ENCODE measurements at regions not wholly inside any gene's neighbourhood (a gene's known extent, or its start where the extent isn't known, plus 50 kb on each side); places are given as distances from the start of the nearest gene placed in this dataset.

- Histone ChIP-seq H3K27me3 (ENCODE audit: insufficient read depth, low read length) (no peaks in the 10 kb centered on the region), H3K36me3 (ENCODE audit: insufficient read depth, low read length) (no peaks in the 10 kb centered on the region), H3K4me2 (ENCODE audit: low read length) (no peak overlapping the region), H3K4me3 (ENCODE audit: low read depth, low read length, poor library complexity, severe bottlenecking) (no peak overlapping the region), H3K9ac (ENCODE audit: low read length) (no peak overlapping the region), H2AFZ (ENCODE audit: low read length) (no peak overlapping the region), H3K4me1 (ENCODE audit: insufficient read depth, low read length, severe bottlenecking) (no peaks in the 10 kb centered on the region), H3K9me3 (ENCODE audit: low read length) (no peaks in the 10 kb centered on the region), H3F3A (ENCODE audit: insufficient read depth, low read length) (no peaks in the 10 kb centered on the region), H4K20me1 (ENCODE audit: insufficient read depth, low read length) (no peaks in the 10 kb centered on the region), H3K9me2 (ENCODE audit: low read depth, low read length) (no peaks in the 10 kb centered on the region), H3K79me2 (ENCODE audit: insufficient read depth, low read length) (no peaks in the 10 kb centered on the region), H3K27ac (ENCODE audit: low read depth, low read length, poor library complexity, severe bottlenecking) (no peak overlapping the region)
- TF ChIP-seq EZH2 (IDR thresholded peaks at IDR 0.05; ENCODE audit: borderline replicate concordance, low read length) (no peak), CTCF (IDR thresholded peaks at IDR 0.05; ENCODE audit: low read length) (no peak)
These were observed 439.6 kb downstream of the GLRX3 start for GRCh38 chr10:130575756-130576285.

DNA sequence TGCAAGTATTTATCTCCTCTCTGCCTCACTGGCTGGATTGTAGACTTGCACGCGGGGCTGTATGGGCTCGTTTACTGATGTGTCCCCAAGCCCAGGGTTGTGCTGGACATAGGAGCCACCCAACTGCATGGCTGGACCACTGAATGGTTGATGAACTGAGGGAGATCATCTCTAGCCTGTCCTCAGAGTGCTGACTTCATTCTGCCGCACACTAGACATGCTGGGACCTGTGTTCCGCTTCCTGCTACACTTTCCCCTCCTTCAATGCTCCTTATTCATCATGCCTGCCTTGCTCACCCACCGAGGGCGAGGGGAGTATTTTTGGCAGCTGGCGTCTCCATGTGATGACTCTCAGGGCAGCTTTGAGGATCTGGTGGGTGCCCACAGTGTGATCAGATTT is 440.2 kb downstream of the GLRX3 start:
- Histone ChIP-seq H3K9ac (ENCODE audit: low read length) (no peak overlapping the region), H2AFZ (ENCODE audit: low read length) (no peak overlapping the region), H3K4me1 (ENCODE audit: insufficient read depth, low read length, severe bottlenecking) (no peaks in the 10 kb centered on the region), H3K4me3 (ENCODE audit: low read depth, low read length, poor library complexity, severe bottlenecking) (no peak overlapping the region), H3K27me3 (ENCODE audit: insufficient read depth, low read length) (no peaks in the 10 kb centered on the region), H3K9me3 (ENCODE audit: low read length) (no peaks in the 10 kb centered on the region), H4K20me1 (ENCODE audit: insufficient read depth, low read length) (no peaks in the 10 kb centered on the region), H3K27ac (ENCODE audit: low read depth, low read length, poor library complexity, severe bottlenecking) (no peak overlapping the region), H3K4me2 (ENCODE audit: low read length) (no peak overlapping the region), H3K36me3 (ENCODE audit: insufficient read depth, low read length) (no peaks in the 10 kb centered on the region), H3K9me2 (ENCODE audit: low read depth, low read length) (no peaks in the 10 kb centered on the region), H3K79me2 (ENCODE audit: insufficient read depth, low read length) (no peaks in the 10 kb centered on the region), H3F3A (ENCODE audit: insufficient read depth, low read length) (no peaks in the 10 kb centered on the region)
- TF ChIP-seq EZH2 (IDR thresholded peaks at IDR 0.05; ENCODE audit: borderline replicate concordance, low read length), result no peak
- TF ChIP-seq CTCF (IDR thresholded peaks at IDR 0.05; ENCODE audit: low read length), result no peak

GRCh38 chr10:130577039-130577438 is 440.8 kb downstream of the GLRX3 start:
- Histone ChIP-seq H3K4me2 (ENCODE audit: low read length) (no peak overlapping the region), H4K20me1 (ENCODE audit: insufficient read depth, low read length) (no peaks in the 10 kb centered on the region), H3K36me3 (ENCODE audit: insufficient read depth, low read length) (no peaks in the 10 kb centered on the region), H3K9me2 (ENCODE audit: low read depth, low read length) (no peaks in the 10 kb centered on the region), H3K9ac (ENCODE audit: low read length) (no peak overlapping the region), H3K79me2 (ENCODE audit: insufficient read depth, low read length) (no peaks in the 10 kb centered on the region), H3K27me3 (ENCODE audit: insufficient read depth, low read length) (no peaks in the 10 kb centered on the region), H2AFZ (ENCODE audit: low read length) (no peak overlapping the region), H3K27ac (ENCODE audit: low read depth, low read length, poor library complexity, severe bottlenecking) (no peak overlapping the region), H3K4me1 (ENCODE audit: insufficient read depth, low read length, severe bottlenecking) (no peaks in the 10 kb centered on the region), H3K9me3 (ENCODE audit: low read length) (no peaks in the 10 kb centered on the region), H3F3A (ENCODE audit: insufficient read depth, low read length) (no peaks in the 10 kb centered on the region), H3K4me3 (ENCODE audit: low read depth, low read length, poor library complexity, severe bottlenecking) (no peak overlapping the region)
- TF ChIP-seq CTCF (IDR thresholded peaks at IDR 0.05; ENCODE audit: low read length), result no peak
- no peak for TF ChIP-seq EZH2 (IDR thresholded peaks at IDR 0.05; ENCODE audit: borderline replicate concordance, low read length)
